UCSD-AML1 (cell line): ENCODE measurements at regions not wholly inside any gene's neighbourhood (a gene's known extent, or its start where the extent isn't known, plus 50 kb on each side); places are given as distances from the start of the nearest gene placed in this dataset.
A peak's percentile ranks its signal among the peaks of the same experiment; 100 is the strongest.

ENCODE experiments used
- DNase-seq: peaks from one replicate; lab custom pipeline; 2025; ENCODE audit not compliant: unreplicated experiment; lab: John Stamatoyannopoulos, UW

DNA sequence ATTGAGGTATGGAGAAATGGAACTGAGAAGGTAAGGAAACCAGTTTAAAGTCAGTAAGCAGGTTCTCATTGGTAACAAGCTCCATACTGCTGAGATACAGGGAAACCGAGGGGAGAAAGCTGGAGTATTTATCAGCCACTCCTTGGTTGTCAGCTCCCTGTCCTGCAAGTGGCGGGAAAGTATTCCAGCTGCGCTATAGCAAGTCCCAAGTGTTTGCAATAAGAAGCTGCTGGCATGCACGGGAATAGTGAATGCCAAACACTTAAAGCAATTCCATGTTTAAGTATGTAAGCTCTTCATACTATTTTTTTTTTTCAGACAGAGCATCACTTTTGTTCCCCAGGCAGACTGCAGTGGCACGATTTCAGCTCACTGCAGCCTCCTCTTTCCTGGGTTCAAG, 1601.1 kb downstream of the SUCLG1 start:
- no peak for DNase-seq

DNA sequence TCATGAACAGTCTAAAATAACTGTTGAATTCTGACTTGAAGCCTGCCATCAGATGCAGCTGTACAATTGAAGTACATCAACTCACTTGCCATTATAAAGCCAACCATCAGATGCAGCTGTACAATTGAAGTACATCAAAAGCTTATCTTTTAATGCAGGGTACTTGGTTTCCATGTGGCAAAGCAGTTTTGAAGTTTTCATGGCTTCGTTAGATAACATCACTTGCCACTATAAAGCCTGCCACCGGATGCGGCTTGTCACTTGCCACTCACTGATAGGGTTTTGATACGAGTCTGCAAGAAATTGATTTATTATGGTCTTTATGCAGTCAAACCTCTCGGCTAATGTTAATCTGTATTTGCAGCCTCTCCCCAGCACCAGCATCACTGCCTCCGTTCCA, 1605.8 kb downstream of the SUCLG1 start:
- peak; percentile 44 for DNase-seq

DNA sequence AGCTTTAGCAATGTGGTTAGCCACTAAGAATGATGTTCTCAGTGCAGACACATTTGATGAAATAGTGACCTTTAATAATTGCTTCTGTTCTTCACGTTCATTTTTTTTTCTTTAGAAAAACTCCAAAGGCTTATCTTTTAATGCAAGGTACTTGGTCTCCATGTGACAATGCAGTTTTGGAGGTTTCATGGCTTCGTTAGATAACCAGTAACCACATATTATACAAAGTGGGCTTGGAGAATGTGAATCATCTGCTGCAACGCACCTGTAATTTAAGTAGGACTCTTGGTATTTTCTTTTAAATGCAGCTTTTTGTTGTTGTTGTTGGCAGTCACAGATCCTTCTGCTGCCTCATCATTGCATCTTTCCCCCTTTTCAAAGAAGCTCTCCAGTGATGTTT, 1606.3 kb downstream of the SUCLG1 start:
- no peak for DNase-seq

DNA sequence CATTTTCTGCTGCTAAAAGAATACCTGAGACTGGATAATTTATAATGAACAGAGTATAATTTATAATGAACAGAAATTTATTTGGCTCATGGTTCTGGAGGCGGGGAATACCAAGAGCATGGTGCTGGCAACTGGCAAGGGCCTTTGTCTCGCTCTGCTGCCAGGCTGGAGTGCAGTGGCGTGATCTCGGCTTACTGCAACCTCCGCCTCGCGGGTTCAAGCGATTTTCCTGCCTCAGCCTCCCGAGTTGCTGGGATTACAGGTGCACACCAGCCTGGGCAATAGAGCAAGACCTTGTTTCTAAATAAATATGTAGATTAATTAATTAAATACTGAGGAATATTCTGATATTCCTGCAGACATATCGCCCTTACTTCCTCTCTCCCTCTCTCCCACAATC, 1610.8 kb downstream of the SUCLG1 start:
- DNase-seq: no peak

DNA sequence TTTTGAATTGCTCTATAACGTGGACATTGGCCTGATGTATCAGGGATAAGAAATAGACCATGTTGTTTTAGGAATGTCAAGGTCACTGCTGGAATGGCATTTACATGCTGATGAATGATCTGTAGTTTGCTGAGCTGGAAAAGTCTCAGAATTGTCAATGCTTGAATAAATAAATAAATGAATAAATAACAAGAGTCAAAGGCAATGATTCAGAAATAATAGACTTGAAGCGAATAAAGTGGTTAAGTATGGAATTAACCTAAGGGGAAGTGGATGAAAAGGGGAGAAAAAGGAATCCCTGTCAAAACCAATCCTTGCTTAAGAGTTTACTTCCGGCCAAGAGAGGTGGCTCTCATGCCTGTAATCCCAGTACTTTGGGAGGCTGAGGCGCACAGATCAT, 1620.0 kb downstream of the SUCLG1 start:
- DNase-seq: no peak

DNA sequence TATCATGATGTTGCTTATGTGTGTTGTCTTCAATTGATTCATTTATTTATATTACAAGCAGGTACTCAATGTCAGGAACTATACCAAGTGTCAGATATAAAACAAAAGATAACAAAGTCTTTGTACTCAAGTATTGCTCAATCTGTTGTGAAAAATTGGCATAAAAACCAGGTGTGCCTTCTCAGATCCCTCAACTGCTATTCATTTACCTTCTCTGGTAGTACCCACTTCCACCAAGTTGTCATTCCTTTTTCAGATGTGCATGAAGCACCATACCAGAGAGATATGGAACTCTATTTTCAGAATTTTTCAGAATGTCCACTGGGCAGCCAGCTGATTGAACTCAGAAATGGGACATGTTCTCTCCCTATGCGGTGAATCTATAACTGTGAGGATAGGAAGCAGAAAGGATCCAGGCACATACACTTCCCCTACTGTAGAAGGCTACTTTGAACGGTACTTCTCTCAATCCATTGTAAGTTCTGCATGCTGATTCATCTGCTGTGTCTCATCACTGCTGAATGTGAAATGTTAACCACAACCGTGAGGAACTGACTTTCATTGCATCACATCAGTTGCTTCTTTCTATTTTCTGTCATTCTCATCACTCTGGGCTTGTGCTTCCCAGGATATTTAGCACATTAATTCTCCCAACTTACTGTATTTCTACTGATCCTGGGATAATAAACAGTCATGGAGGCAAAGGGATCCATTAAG, 1621.3 kb downstream of the SUCLG1 start:
- no peak for DNase-seq

DNA sequence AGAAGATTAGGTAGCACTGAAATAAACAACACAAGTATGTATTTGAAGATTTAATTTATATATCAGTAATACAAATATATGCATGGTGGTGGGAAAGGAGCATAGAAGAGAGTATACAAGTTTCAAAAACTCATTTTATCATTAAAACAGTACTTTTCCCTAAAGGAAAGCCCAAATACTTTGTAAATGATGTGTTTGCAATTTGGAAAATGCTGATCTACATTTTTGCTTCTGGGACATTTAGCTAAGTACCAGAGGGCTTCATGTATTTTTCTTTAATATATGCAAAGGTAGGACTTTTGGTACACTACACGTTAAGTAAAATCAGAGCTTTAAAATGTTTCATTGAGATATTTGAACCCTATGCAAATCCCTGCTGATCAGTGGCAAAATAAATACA, 1624.2 kb downstream of the SUCLG1 start:
- no peak for DNase-seq

DNA sequence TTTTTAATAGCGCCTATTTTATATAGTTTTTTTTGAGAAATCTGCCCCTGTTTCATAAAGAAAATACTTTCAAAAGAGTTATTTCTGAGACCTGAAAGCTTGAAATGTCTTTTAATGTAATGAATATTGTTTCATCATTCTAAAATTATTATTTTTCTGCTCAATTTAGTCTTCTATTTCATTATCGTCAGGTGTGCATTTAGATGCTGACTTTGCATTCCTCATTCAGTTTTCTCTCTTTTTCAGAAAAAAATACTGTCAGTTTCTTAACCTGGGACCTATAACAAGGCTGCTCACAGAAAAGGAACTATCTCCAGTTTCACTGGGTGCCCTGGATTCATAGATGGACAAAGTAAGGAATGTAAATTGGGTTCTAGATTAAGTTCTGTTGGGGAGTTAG, 1631.7 kb downstream of the SUCLG1 start:
- no peak for DNase-seq

DNA sequence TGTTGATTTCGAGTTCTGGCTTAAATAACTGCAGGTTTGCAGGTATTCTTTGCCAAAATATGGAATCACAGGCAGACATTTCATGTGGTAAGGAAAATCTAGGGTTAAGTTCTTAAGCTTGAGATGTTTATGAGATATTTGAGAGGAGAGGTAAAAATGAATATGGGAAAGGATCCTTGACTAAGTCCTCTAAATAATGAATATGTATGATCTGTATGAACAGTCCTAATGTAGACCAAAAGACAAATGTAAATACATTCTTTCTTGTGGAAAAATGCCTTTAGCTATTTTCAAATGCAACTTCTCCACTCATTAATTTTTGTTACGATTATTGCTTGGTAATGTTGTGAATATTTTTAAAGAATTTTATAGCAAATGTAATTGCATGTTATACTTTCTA, 1632.6 kb downstream of the SUCLG1 start:
- DNase-seq: no peak

DNA sequence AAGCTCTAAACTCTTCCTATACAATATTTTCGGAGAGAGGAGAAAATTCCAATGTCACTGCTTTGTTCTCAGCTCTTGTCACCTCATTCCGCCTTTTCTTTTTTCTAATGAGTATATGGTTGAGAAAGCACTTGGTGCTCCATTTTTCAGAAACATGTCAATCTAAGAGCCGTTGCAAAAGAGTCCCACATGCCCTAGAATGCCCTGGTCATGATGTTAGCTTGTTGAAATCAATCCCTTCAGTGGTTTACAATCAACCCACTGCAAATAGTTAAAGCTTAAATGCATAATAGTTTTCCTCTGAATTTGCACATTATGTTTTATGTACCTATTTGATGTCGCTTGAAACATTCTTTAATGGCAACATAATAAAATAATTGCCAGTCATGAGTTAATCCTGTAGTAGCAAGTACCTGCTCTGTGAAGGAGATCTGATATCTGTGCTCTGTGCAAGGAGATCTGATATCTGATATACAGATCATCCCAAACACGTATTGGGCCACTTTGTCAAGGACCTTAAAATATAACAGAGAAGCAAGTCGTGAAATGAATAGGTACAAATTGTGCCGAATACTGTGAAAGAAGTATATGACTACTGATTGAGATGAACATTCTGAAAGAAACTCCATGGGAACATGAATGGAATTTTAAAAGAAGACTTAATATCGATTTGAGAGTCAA, 1633.5 kb downstream of the SUCLG1 start:
- DNase-seq: no peak

DNA sequence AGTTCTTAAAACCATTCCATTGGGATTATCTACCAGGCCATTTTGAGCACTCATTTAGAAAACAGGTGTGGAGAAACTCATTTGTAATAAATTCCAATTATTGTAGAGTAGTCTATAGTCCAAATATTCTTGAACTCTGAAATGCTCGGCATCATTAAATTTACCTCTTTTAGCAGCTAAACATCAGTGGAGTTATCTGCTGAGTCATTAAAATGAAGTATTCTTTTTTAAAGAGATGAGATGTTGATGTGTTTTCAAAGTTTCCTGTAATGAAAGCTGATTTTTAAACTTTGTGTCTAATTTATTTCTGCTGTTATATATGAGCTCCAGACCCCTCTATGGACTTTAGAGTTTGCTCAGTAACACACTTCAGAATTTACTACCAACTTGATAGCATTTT, 1635.2 kb downstream of the SUCLG1 start:
- DNase-seq: no peak

DNA sequence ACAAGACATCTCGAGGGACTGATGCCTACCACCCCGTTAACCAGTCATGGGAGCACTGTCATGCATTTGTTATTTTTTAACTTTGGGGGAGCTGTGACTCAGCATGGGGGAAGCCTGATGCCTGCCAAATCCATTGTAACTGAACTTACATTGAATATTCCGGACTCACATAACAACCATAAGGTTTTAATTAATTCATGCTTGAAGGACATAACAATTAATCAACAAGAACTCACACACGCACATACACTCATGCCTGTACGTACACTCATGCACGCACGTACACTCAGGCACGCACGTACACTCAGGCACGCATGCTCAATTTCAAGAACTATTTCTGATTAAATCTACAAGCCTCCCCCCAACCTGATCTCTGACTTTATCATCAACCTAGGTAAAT, 1639.1 kb downstream of the SUCLG1 start:
- DNase-seq: no peak

DNA sequence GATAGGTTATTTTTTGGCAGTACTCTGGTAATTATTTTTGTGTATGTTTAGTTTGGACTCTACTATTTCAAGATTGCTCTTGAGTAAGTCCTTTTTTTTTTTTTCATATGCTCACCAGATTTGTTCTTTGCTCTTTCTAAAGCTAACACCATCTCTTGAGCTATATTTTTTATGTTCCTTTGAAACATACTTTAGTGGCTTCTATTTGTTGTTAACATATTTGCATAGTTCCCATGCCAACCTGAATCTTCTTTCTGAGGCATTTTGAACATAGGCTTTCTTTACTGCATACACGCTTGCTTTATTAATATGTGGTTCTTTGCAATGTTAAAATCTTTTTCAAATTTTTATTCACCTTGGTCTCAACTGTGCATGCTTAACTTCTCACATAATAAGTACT, 1644.9 kb downstream of the SUCLG1 start:
- no peak for DNase-seq

DNA sequence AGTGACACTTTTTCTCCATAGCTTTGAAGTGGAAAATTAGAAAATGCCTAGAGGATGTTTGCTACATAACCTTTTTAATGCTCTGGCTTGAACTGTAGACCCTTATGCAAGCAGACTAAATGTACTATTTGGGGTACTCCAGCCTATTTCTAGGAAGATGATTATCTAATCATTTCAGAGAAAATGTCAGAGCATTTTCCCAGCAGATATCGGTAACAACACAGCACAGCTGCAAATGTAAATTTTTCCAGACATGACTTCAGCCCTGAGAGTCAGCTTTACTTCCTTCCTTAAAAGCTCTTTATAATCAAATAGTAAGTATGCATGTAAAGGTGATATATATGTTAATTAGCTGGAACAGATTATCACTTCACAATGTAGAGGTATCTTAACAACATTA, 1647.1 kb downstream of the SUCLG1 start:
- DNase-seq: no peak

DNA sequence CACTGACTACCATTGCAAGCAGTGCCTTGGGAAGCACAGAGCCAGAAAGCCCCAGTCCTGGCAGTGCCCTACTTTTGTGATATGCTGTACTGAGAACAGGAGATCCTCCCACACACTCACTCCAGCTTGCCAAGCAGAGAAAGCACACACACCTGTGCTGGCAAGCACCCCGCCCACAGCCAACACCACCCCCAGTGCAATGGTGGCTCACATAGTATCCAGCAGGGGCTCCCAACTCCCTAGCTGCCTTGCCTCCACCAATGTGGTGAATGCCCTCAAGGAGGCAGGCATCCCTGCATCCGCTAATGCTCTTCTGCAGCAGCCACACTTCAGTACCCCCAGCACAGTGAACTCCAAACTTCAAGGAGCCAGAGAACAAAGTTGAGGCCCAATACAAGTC, 1655.8 kb downstream of the SUCLG1 start:
- DNase-seq: no peak

DNA sequence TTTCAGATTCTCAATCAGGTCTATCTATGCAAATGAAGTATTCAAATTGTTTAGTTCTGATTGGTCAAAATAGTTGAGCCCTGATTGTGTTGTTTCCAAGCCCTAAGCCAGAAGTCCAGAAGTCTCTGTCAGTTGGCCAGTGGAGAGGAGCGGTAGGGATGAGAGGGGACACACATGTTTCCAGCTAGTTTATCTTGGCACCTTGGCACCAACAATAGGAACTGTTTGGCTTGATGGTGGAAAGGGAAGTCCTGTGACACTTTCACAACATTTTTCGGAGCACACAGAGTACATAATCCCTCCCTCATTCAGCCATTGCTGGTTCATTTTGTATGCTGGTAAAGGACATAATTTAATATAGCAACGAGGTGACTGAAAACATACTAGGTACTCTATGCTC, 1661.6 kb downstream of the SUCLG1 start:
- no peak for DNase-seq

DNA sequence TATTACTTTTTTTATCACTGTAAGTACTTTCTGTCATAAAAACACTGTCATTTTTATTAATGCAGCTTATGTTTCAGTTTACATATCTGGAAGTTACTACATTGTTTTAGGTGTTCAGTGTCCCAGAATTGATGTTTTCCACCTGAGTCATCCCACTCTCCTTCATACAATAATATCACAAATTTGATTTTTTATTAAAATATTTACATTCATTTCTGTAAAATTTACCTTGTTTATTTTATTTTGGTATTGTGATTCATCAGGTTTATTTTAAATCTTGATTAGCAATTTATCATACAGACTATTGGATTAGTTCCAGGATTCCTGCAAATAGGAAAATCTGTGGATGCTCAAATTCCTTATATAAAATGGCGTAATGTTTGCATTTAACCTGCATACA, 1662.9 kb downstream of the SUCLG1 start:
- no peak for DNase-seq

DNA sequence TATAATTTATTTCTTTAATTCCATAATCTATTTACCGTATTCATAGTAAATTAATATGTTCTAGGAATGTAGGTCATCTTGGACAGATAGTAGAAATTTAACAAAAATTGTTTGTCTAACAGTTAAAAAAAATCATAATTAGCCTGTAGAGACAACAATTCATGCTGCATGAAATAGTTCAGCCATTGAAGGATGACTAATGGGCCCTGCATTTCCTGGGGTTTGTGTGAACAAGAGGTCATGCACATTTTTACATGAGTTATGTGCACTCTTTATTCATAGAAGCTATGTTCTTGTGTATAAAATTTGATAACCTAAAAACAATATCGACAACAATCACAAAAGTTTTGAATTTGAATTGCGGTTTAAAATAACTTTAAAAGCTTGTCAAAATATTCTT, 1663.6 kb downstream of the SUCLG1 start:
- no peak for DNase-seq

DNA sequence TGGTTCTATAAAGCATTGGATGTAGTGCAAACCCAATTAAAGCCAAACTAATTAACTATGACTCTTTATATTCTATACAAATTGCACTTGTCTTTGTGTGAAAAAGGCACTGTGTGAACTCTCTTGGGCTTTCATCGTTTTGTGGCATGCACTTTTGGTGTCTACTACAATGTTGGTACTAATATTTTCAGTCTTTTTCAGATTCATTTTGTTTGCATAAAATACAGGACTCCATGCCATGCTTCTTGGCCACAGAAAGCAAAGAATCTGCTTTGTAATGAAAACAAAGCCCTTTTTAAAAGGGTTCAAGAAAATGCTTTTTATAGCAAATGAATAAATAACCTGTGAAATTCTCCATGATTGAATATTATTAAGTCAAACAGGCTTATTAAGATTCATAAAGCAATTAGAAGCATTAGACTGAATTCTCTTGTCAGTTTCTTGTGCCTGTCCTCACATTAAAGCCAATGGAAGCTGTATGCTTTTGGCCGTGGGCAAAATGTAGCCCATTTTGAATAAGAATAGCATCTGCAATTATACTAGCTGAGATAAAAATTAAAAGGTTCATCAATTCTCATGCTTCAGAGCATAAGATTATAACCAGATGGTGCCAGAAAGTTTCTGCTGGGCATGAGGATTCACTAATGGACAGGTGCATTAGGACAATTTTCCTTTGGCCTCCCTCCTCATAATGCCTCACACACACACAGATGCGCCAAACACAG, 1665.2 kb downstream of the SUCLG1 start:
- DNase-seq: no peak

DNA sequence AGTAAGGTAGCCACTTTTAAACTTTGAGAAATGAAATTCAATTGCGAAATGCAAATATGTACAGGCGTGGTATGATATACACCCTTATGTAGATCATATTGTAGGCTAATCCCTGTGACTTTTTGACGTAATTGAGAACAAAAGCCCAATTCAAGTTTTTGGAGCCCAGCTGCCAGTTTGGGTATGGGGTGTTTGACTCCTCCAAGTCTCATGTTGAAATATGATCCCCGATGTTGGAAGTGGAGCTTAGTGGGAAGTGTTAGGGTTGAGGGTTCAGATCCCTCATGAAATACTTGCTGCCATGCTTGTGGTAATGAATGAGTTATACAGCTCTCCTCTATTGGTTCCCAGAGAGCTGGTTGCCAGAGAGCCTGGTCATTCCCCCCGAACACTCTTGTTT, 1666.8 kb downstream of the SUCLG1 start:
- no peak for DNase-seq

DNA sequence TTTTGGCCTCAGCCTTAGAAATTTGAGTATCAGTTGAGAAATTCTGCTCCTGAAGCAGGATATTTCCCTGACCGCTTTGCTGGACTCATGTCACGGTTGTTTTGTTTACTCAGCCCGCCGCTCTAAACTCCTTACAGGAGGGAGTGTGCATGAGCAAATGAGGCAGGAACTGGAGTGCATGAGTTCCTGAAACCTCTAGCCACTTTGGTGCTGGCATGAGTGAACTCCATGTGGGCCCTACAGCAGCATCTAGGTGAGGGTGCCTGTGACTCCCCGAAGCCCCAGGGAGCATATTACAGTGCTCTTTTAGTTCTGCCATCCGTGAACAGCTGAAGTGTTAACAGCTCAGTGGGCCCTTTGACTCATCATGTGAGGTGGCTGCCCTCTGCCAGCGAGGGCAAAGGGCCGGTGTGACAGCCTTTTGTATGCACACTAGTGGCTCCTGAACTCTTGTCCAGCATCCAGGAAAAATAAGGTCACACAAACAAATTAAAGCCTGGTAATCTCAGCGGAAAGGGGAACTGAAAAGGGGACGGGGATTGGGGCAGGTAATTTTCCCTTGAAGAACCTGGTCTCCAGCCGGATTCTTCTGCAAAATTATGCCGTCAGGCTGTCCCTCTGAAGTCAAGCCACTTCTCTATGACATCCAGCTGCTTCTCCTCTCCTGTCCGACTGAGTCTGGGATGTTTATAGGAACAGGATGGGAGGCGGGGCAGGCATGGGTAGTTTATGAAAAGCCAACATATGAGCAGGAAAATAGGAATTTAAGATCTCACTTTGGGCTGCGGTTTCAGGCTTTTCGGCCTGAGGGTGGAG, 1668.7 kb downstream of the SUCLG1 start:
- no peak for DNase-seq

DNA sequence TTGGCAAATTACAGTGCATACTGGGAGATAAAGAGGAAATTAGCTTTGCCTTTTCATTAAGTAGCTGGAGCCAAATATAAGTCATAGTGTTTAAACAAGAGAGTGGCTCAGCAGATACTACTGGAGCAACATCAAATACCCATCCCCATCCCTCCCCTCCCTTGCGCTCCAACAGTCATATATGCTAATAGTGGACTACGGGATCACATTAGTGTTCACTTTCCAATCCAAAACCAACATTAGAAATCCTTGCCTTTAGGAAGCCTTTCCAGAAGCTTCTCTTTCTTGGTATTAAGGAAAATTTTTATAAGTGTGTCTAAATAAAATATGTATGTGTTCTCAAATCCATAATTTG, 1669.3 kb downstream of the SUCLG1 start:
- no peak for DNase-seq
